ENCODE measurements at regions not wholly inside any gene's neighbourhood (a gene's known extent, or its start where the extent isn't known, plus 50 kb on each side); places are given as distances from the start of the nearest gene placed in this dataset.
A peak's percentile ranks its signal among the peaks of the same experiment; 100 is the strongest.

GRCh38 chr12:107451246-107451645, 234.4 kb upstream of the PWP1 start:
- Mint-ChIP-seq H3K36me3 (ENCODE audit: low read depth) (no peaks in the 10 kb centered on the region), H3K9me3 (ENCODE audit: low read depth) (no peaks in the 10 kb centered on the region), H3K27ac (ENCODE audit: unreplicated experiment) (no peak overlapping the region), H3K4me3 (ENCODE audit: unreplicated experiment) (no peak overlapping the region), H3K4me1 (ENCODE audit: low read depth) (peaks cover 4% of the 10 kb centered on the region), H3K27me3 (ENCODE audit: low read depth) (peaks cover 16% of the 10 kb centered on the region)
- TF ChIP-seq CTCF (IDR thresholded peaks at IDR 0.05) = no peak
- peak; percentile 3 for DNase-seq (ENCODE audit: low spot score)

- Mint-ChIP-seq H3K27ac (ENCODE audit: unreplicated experiment) (no peak overlapping the region), H3K9me3 (ENCODE audit: low read depth) (no peaks in the 10 kb centered on the region), H3K4me3 (ENCODE audit: unreplicated experiment) (no peak overlapping the region), H3K27me3 (ENCODE audit: low read depth) (peaks cover 16% of the 10 kb centered on the region), H3K4me1 (ENCODE audit: low read depth) (peaks cover 2% of the 10 kb centered on the region), H3K36me3 (ENCODE audit: low read depth) (no peaks in the 10 kb centered on the region)
- no peak for TF ChIP-seq CTCF (IDR thresholded peaks at IDR 0.05)
- no peak for DNase-seq (ENCODE audit: low spot score)
Observed at GRCh38 chr12:107454109-107454830, 231.3 kb upstream of the PWP1 start.

GRCh38 chr12:107457362-107457935, 228.2 kb upstream of the PWP1 start:
- peaks cover 4% of the 10 kb centered on the region for H3K27me3 Mint-ChIP-seq (ENCODE audit: low read depth)
- DNase-seq (ENCODE audit: low spot score) = no peak
- no peak for TF ChIP-seq CTCF (IDR thresholded peaks at IDR 0.05)
- H3K27ac Mint-ChIP-seq (ENCODE audit: unreplicated experiment) = no peak overlapping the region
- no peaks in the 10 kb centered on the region for H3K4me1 Mint-ChIP-seq (ENCODE audit: low read depth)
- H3K9me3 Mint-ChIP-seq (ENCODE audit: low read depth) = no peaks in the 10 kb centered on the region
- no peaks in the 10 kb centered on the region for H3K36me3 Mint-ChIP-seq (ENCODE audit: low read depth)
- H3K4me3 Mint-ChIP-seq (ENCODE audit: unreplicated experiment) = no peak overlapping the region

- no peaks in the 10 kb centered on the region for H3K36me3 Mint-ChIP-seq (ENCODE audit: low read depth)
- no peak overlapping the region for H3K27ac Mint-ChIP-seq (ENCODE audit: unreplicated experiment)
- peaks cover 4% of the 10 kb centered on the region for H3K27me3 Mint-ChIP-seq (ENCODE audit: low read depth)
- H3K4me1 Mint-ChIP-seq (ENCODE audit: low read depth) = no peaks in the 10 kb centered on the region
- H3K9me3 Mint-ChIP-seq (ENCODE audit: low read depth) = no peaks in the 10 kb centered on the region
- H3K4me3 Mint-ChIP-seq (ENCODE audit: unreplicated experiment) = no peak overlapping the region
- no peak for DNase-seq (ENCODE audit: low spot score)
- no peak for TF ChIP-seq CTCF (IDR thresholded peaks at IDR 0.05)
Observed at GRCh38 chr12:107458163-107458562, 227.4 kb upstream of the PWP1 start.

- no peaks in the 10 kb centered on the region for H3K36me3 Mint-ChIP-seq (ENCODE audit: low read depth)
- no peak overlapping the region for H3K27ac Mint-ChIP-seq (ENCODE audit: unreplicated experiment)
- peaks cover 2% of the 10 kb centered on the region for H3K27me3 Mint-ChIP-seq (ENCODE audit: low read depth)
- no peak overlapping the region for H3K4me3 Mint-ChIP-seq (ENCODE audit: unreplicated experiment)
- no peak for TF ChIP-seq CTCF (IDR thresholded peaks at IDR 0.05)
- DNase-seq (ENCODE audit: low spot score) = no peak
- H3K9me3 Mint-ChIP-seq (ENCODE audit: low read depth) = no peaks in the 10 kb centered on the region
- no peaks in the 10 kb centered on the region for H3K4me1 Mint-ChIP-seq (ENCODE audit: low read depth)
Observed at GRCh38 chr12:107458990-107459389, 226.6 kb upstream of the PWP1 start.

Data from chondrocyte (in vitro differentiated cells).